ENCODE measurements at regions not wholly inside any gene's neighbourhood (a gene's known extent, or its start where the extent isn't known, plus 50 kb on each side); places are given as distances from the start of the nearest gene placed in this dataset.

GRCh38 chr16:59181821-59182420 lies 447.8 kb upstream of the GOT2 start:
- H3K27ac ChIP-seq (ENCODE audit: low read depth, low read length) = no peak overlapping the region
- no peak overlapping the region for H3K9ac ChIP-seq (ENCODE audit: low read length)
- H3K4me3 ChIP-seq (ENCODE audit: low read length) = no peak overlapping the region
- H3K4me1 ChIP-seq (ENCODE audit: control insufficient read depth, insufficient read depth, low read length) = no peaks in the 10 kb centered on the region
- H3K27me3 ChIP-seq (ENCODE audit: control insufficient read depth, insufficient read depth, low read length) = peaks cover 1% of the 10 kb centered on the region
- no peaks in the 10 kb centered on the region for H3K36me3 ChIP-seq (ENCODE audit: control insufficient read depth, insufficient read depth, low read length)

DNA sequence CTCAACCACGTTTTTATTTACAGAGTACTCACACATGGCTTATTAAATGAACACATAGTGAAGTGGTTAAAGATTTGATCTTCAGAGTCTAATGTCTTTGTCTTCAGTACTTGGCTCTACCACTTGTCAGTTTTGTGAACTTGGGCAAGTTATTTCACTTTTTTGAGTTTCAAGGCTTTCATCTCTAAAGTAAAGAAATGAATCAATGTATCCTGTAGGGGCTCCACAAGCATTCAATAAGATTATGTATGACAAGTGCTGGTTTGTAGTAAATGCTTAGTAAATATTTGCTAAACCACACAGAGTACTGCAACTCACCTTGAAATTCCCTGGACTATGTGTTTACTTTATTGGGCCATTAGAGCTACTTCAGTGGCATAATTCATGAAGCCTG lies 446.0 kb upstream of the GOT2 start:
- H3K27me3 ChIP-seq (ENCODE audit: control insufficient read depth, insufficient read depth, low read length) = peaks cover 1% of the 10 kb centered on the region
- H3K27ac ChIP-seq (ENCODE audit: low read depth, low read length) = no peak overlapping the region
- H3K36me3 ChIP-seq (ENCODE audit: control insufficient read depth, insufficient read depth, low read length) = no peaks in the 10 kb centered on the region
- H3K4me1 ChIP-seq (ENCODE audit: control insufficient read depth, insufficient read depth, low read length) = no peaks in the 10 kb centered on the region
- no peak overlapping the region for H3K9ac ChIP-seq (ENCODE audit: low read length)
- no peak overlapping the region for H3K4me3 ChIP-seq (ENCODE audit: low read length)

DNA sequence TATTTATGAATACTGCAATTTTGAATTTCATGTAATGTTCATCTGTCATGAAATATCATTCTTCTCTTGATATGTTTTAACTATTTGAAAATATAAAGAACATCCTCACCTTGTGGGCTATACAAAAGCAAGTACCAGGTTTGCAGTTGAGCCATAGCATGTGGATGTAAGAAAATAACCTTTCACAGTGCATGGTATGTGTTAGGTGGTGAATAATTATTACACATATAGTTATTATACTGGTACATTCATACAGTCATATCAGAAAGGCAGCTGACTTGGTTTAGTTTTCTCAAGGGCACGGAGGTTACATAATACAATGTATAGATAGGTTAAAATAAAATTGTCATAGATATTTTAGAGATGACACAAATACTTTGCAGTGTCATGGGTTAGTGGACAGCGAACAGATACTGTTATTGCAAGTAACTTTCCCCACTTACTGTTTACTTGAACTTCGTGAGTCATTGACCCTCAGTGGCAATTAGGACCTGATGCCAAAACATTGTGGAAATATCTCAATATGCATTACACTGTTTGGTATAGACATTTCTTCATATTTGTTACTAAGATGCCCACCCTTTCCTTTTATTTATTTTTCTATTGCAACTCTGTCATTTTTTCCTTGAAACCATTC lies 445.4 kb upstream of the GOT2 start:
- H3K27ac ChIP-seq (ENCODE audit: low read depth, low read length) = no peak overlapping the region
- H3K27me3 ChIP-seq (ENCODE audit: control insufficient read depth, insufficient read depth, low read length) = peaks cover 1% of the 10 kb centered on the region
- no peaks in the 10 kb centered on the region for H3K4me1 ChIP-seq (ENCODE audit: control insufficient read depth, insufficient read depth, low read length)
- H3K9ac ChIP-seq (ENCODE audit: low read length) = no peak overlapping the region
- H3K36me3 ChIP-seq (ENCODE audit: control insufficient read depth, insufficient read depth, low read length) = no peaks in the 10 kb centered on the region
- H3K4me3 ChIP-seq (ENCODE audit: low read length) = no peak overlapping the region

- Histone ChIP-seq H3K4me1 (ENCODE audit: control insufficient read depth, insufficient read depth, low read length) (no peaks in the 10 kb centered on the region), H3K27me3 (ENCODE audit: control insufficient read depth, insufficient read depth, low read length) (no peaks in the 10 kb centered on the region), H3K36me3 (ENCODE audit: control insufficient read depth, insufficient read depth, low read length) (no peaks in the 10 kb centered on the region), H3K4me3 (ENCODE audit: low read length) (no peak overlapping the region), H3K27ac (ENCODE audit: low read depth, low read length) (no peak overlapping the region), H3K9ac (ENCODE audit: low read length) (no peak overlapping the region)
Measured at GRCh38 chr16:59173408-59173831, 439.3 kb upstream of the GOT2 start.

DNA sequence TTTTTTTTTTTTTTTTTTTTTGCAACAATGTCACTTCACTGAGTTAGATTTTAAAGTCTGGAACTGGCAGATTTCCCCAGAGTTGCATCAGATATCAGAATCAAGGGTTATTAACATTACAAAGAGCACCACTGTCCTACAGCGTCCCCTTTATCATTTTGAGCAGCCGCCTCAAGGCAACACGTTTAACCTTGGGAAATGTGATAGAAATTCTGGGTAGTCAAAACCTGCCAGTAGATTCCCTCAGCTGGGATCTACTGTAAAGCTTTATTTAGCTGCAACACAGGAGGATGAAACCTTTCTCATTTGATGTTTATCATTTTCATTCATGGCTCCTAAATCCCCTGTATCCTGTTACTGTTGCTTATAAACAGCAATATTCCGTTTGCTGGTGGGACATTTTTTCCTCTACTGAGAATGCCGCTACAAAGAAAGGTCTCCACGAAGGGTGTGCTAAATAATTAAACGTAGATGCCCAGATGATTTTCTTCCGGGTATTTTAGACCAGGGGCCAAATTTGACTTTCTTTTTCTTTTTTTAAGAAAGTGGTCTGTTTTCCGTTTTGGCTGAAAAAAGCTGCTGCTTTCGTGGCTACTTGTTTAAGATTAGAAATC lies 436.1 kb upstream of the GOT2 start:
- Histone ChIP-seq H3K27ac (ENCODE audit: low read depth, low read length) (no peak overlapping the region), H3K4me3 (ENCODE audit: low read length) (no peak overlapping the region), H3K4me1 (ENCODE audit: control insufficient read depth, insufficient read depth, low read length) (no peaks in the 10 kb centered on the region), H3K9ac (ENCODE audit: low read length) (no peak overlapping the region), H3K36me3 (ENCODE audit: control insufficient read depth, insufficient read depth, low read length) (no peaks in the 10 kb centered on the region), H3K27me3 (ENCODE audit: control insufficient read depth, insufficient read depth, low read length) (no peaks in the 10 kb centered on the region)

DNA sequence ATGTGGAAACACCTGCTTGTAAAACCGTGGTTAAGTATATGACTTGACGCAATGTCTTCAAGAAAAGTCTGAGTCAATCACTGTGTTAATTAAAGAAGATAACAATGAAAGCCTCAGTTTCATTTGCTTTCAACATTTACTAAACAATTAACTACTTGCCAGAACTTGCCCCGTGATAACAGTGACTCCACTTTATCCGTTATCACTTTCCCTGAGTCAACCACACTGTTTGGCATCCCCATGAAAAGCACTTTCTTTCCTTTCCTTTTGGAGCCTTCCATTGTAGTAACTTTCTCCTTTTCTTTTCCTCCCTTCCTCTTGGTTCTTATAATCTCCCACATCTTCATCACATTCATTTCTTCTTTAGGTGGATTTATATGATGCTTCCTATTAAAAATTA lies 435.1 kb upstream of the GOT2 start:
- Histone ChIP-seq H3K4me1 (ENCODE audit: control insufficient read depth, insufficient read depth, low read length) (no peaks in the 10 kb centered on the region), H3K36me3 (ENCODE audit: control insufficient read depth, insufficient read depth, low read length) (no peaks in the 10 kb centered on the region), H3K9ac (ENCODE audit: low read length) (no peak overlapping the region), H3K27me3 (ENCODE audit: control insufficient read depth, insufficient read depth, low read length) (no peaks in the 10 kb centered on the region), H3K27ac (ENCODE audit: low read depth, low read length) (no peak overlapping the region), H3K4me3 (ENCODE audit: low read length) (no peak overlapping the region)

- no peaks in the 10 kb centered on the region for H3K4me1 ChIP-seq (ENCODE audit: control insufficient read depth, insufficient read depth, low read length)
- H3K36me3 ChIP-seq (ENCODE audit: control insufficient read depth, insufficient read depth, low read length) = no peaks in the 10 kb centered on the region
- no peak overlapping the region for H3K27ac ChIP-seq (ENCODE audit: low read depth, low read length)
- H3K9ac ChIP-seq (ENCODE audit: low read length) = no peak overlapping the region
- no peak overlapping the region for H3K4me3 ChIP-seq (ENCODE audit: low read length)
- no peaks in the 10 kb centered on the region for H3K27me3 ChIP-seq (ENCODE audit: control insufficient read depth, insufficient read depth, low read length)
Measured at GRCh38 chr16:59168461-59169114, 434.5 kb upstream of the GOT2 start.

DNA sequence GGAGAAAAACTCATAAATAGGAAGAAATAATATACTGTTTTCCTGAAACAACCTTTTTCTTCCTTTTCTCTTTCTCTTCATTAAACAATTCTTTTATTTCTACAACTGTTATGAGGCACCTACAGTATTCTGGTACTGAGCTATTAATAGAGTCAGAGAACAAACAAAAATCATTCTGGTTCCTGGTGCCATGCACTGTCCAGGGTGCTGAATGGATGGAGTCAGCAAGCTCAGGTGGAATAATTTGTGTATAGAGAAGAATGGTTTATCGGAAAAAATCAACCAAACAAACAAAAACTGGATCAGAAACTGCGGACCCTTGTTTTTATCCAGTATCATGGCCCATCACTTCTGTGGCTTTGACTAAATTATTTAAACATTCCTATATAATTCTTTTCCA lies 430.3 kb upstream of the GOT2 start:
- no peaks in the 10 kb centered on the region for H3K4me1 ChIP-seq (ENCODE audit: control insufficient read depth, insufficient read depth, low read length)
- H3K4me3 ChIP-seq (ENCODE audit: low read length) = no peak overlapping the region
- H3K27ac ChIP-seq (ENCODE audit: low read depth, low read length) = no peak overlapping the region
- H3K27me3 ChIP-seq (ENCODE audit: control insufficient read depth, insufficient read depth, low read length) = no peaks in the 10 kb centered on the region
- no peaks in the 10 kb centered on the region for H3K36me3 ChIP-seq (ENCODE audit: control insufficient read depth, insufficient read depth, low read length)
- no peak overlapping the region for H3K9ac ChIP-seq (ENCODE audit: low read length)

- Histone ChIP-seq H3K4me1 (ENCODE audit: control insufficient read depth, insufficient read depth, low read length) (no peaks in the 10 kb centered on the region), H3K9ac (ENCODE audit: low read length) (no peak overlapping the region), H3K27me3 (ENCODE audit: control insufficient read depth, insufficient read depth, low read length) (no peaks in the 10 kb centered on the region), H3K27ac (ENCODE audit: low read depth, low read length) (no peak overlapping the region), H3K4me3 (ENCODE audit: low read length) (no peak overlapping the region), H3K36me3 (ENCODE audit: control insufficient read depth, insufficient read depth, low read length) (no peaks in the 10 kb centered on the region)
Measured at GRCh38 chr16:59163371-59164055, 429.4 kb upstream of the GOT2 start.

DNA sequence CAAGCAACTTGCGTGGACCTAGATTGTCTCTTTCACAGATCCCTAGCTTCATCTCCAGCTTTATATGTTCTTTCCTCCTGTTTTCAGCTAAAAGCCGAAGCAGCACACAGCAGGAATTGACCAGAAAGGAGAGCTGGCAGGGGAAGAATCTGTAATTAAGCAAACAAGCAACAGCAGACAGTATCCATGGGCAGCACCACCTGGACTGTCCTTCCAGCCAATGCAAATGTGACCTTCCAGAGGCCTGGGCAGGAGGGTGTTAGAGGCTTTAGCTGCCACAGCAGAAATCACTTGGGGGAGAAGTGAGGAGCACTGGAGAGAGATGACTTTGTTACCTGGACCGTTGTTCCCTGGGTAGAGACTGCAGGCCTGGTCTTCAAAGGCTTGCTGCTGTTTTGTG lies 427.6 kb upstream of the GOT2 start:
- Histone ChIP-seq H3K4me1 (ENCODE audit: control insufficient read depth, insufficient read depth, low read length) (no peaks in the 10 kb centered on the region), H3K4me3 (ENCODE audit: low read length) (no peak overlapping the region), H3K27ac (ENCODE audit: low read depth, low read length) (no peak overlapping the region), H3K27me3 (ENCODE audit: control insufficient read depth, insufficient read depth, low read length) (no peaks in the 10 kb centered on the region), H3K36me3 (ENCODE audit: control insufficient read depth, insufficient read depth, low read length) (no peaks in the 10 kb centered on the region), H3K9ac (ENCODE audit: low read length) (no peak overlapping the region)

DNA sequence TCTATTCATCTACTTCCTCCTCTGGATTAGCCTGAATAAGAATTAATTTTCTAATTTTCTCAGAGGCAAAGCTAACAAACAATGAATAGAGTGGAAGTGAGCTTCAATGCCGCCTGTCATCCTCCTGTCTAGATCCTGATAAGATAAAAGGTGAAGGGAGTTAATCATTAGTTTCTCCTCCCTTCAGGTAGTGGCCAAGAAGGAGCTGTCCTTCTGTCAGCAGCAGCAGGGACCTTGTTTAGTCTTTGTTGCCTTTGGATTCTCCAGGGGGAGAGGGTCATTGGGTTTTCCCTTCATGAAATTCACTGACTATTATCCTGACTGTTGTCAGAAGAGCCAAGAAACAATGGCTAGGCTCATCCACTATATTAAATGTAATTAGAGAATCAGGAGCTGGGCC lies 420.2 kb upstream of the GOT2 start:
- no peaks in the 10 kb centered on the region for H3K36me3 ChIP-seq (ENCODE audit: control insufficient read depth, insufficient read depth, low read length)
- H3K4me1 ChIP-seq (ENCODE audit: control insufficient read depth, insufficient read depth, low read length) = no peaks in the 10 kb centered on the region
- H3K4me3 ChIP-seq (ENCODE audit: low read length) = no peak overlapping the region
- H3K9ac ChIP-seq (ENCODE audit: low read length) = no peak overlapping the region
- no peaks in the 10 kb centered on the region for H3K27me3 ChIP-seq (ENCODE audit: control insufficient read depth, insufficient read depth, low read length)
- no peak overlapping the region for H3K27ac ChIP-seq (ENCODE audit: low read depth, low read length)

DNA sequence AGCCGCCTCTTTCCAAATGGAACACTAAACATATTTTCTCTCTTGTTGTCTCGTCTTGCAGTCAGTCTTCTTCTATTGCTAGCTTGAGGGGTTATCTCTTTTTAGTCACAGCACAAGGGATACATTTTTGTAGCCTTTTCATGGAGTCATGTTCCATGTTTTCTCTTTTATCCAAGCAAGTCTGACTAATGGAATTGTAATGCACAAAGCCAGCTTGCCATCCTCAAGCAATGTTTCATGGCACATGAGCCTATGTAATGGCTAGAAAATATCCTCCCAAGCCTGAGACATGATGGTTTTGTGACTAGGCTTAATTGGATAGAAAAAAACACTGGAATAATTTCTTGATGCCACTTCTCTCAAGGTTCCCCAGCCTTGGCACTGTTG lies 414.6 kb upstream of the GOT2 start:
- Histone ChIP-seq H3K27me3 (ENCODE audit: control insufficient read depth, insufficient read depth, low read length) (no peaks in the 10 kb centered on the region), H3K4me1 (ENCODE audit: control insufficient read depth, insufficient read depth, low read length) (no peaks in the 10 kb centered on the region), H3K4me3 (ENCODE audit: low read length) (no peak overlapping the region), H3K9ac (ENCODE audit: low read length) (no peak overlapping the region), H3K27ac (ENCODE audit: low read depth, low read length) (no peak overlapping the region), H3K36me3 (ENCODE audit: control insufficient read depth, insufficient read depth, low read length) (no peaks in the 10 kb centered on the region)

Measured in rectal smooth muscle tissue (tissue), 1 donor.